Right lobe of liver (tissue), 4 donors: ENCODE measurements at regions not wholly inside any gene's neighbourhood (a gene's known extent, or its start where the extent isn't known, plus 50 kb on each side); places are given as distances from the start of the nearest gene placed in this dataset.

Experiments used
- CTCF ChIP-seq, 4 donors: fragments of 200-600 bp in 3 of 4; fragments of 450-650 bp in 1 of 4; IDR thresholded peaks; one replicate each; pipeline versions ENCODE4 v1.5.1 to v1.8.0; 2016 to 2022; ENCODE audit warnings: antibody characterized with exemption in 4 of 4, mild to moderate bottlenecking in 2 of 4
- POLR2A ChIP-seq: fragments of 450-650 bp; IDR thresholded peaks from one replicate; pipeline ENCODE4 v1.6.1; 2017; ENCODE audit warnings: antibody characterized with exemption, mild to moderate bottlenecking
- donor health status: DM: no; HTN: no; CAD: no.
- donor health status: DM: no; HTN: no; CAD: no.
- donor health status: DM: no; HTN: yes; CAD: no.

GRCh38 chr19:33868076-33868735, 71.5 kb downstream of the KCTD15 start:
- TF ChIP-seq CTCF (IDR thresholded peaks at IDR 0.05) (no peak), POLR2A (no peak)
